HepG2 (cell line): ENCODE measurements at regions not wholly inside any gene's neighbourhood (a gene's known extent, or its start where the extent isn't known, plus 50 kb on each side); places are given as distances from the start of the nearest gene placed in this dataset.
A peak's percentile ranks its signal among the peaks of the same experiment; 100 is the strongest.

Experiments
- ATAC-seq: fragments of 200-7000 bp; cut with Tn5 transposase; 3 replicates; pipeline ENCODE4 v1.9.1; 2020; ENCODE audit warnings: mild to moderate bottlenecking, moderate library complexity
- BruUV-seq: library from RNA; stranded (reverse); fragments of 400-500 nt; replicated peaks from 2 replicates; lab custom pipeline; 2021; lab: Mats Ljungman, UMichigan
- CTCF ChIA-PET: fragments of 300-600 bp; formaldehyde crosslinking; extraction: SDS; loops from one replicate; lab custom pipeline; 2021; ENCODE audit warnings: low total read pairs, inconsistent platforms, low intra/inter-chr PET ratio; lab: Yijun Ruan, JAX
- POLR2A ChIA-PET: fragments of 350-600 bp; sonication (Branson Sonifier 250); formaldehyde crosslinking; loops from one replicate; lab custom pipeline; 2020; ENCODE audit warnings: antibody characterized with exemption, inconsistent platforms; lab: Yijun Ruan, JAX
- DNase-seq: peaks from one replicate; pipeline ENCODE4 v3.0.0-alpha.2; 2015; ENCODE audit warnings: low spot score
- FAIRE-seq: peaks from 3 replicates; lab custom pipeline; 2011; peaks lifted over from hg19 to GRCh38; lab: Jason Lieb, UNC
- H2AFZ ChIP-seq: one replicate; pipeline ENCODE4 v1.6.1; 2011; ENCODE audit warnings: low read length, inconsistent platforms
- H3K27ac ChIP-seq: fragments of 300-600 bp; 3 replicates; pipeline ENCODE4 v1.8.0; 2011; ENCODE audit warnings: mixed run types, mild to moderate bottlenecking, mixed read lengths, low read length, inconsistent platforms; ENCODE audit not compliant: insufficient read depth; ENCODE audit errors: extremely low read length
- H3K27me3 ChIP-seq, 2 experiments: fragments of 200-600 bp in 1 of 2; 2 replicates in 1 of 2; 3 replicates in 1 of 2; pipeline versions ENCODE4 v1.6.0 to v1.8.0; 2011; ENCODE audit warnings: low read length in 2 of 2, mild to moderate bottlenecking in 2 of 2, moderate library complexity in 2 of 2, inconsistent platforms in 1 of 2; ENCODE audit not compliant: insufficient read depth in 2 of 2, control insufficient read depth in 1 of 2
- H3K36me3 ChIP-seq, 2 experiments: fragments of 200-600 bp in 1 of 2; replicated peaks in 1 of 2; 2 replicates in 1 of 2; 3 replicates in 1 of 2; pipeline versions ENCODE4 v1.5.1 to v1.8.0; 2011; ENCODE audit warnings: low read length in 2 of 2, inconsistent platforms in 1 of 2; ENCODE audit not compliant: insufficient read depth in 2 of 2, control insufficient read depth in 1 of 2
- H3K4me1 ChIP-seq: 2 replicates; pipeline ENCODE4 v1.5.1; 2012; ENCODE audit warnings: low read length, inconsistent platforms; ENCODE audit not compliant: insufficient read depth
- H3K4me2 ChIP-seq: 2 replicates; pipeline ENCODE4 v1.6.0; 2011; ENCODE audit warnings: low read depth, low read length, inconsistent platforms
- H3K4me3 ChIP-seq, 3 experiments: fragments of 200-600 bp in 1 of 3; sonication (generic), shearing (Covaris generic) in 1 of 3; replicated peaks in 1 of 3; 2 replicates each; pipeline ENCODE4 v1.5.1; 2011 to 2016; ENCODE audit warnings: low read length in 3 of 3, inconsistent platforms in 2 of 3, low read depth in 2 of 3, mild to moderate bottlenecking in 2 of 3, control low read depth in 1 of 3, mixed read lengths in 1 of 3; ENCODE audit not compliant: insufficient read depth in 1 of 3
- H3K79me2 ChIP-seq: one replicate; pipeline ENCODE4 v1.6.1; 2011; ENCODE audit warnings: low read length, inconsistent platforms; ENCODE audit not compliant: insufficient read depth
- H3K9ac ChIP-seq: 2 replicates; pipeline ENCODE4 v1.6.0; 2011; ENCODE audit warnings: mild to moderate bottlenecking, low read depth, low read length, inconsistent platforms; ENCODE audit not compliant: insufficient read depth
- H3K9me3 ChIP-seq: 2 replicates; pipeline ENCODE4 v1.5.1; 2012; ENCODE audit warnings: mild to moderate bottlenecking, low read length
- H4K20me1 ChIP-seq: 2 replicates; pipeline ENCODE4 v1.6.0; 2011; ENCODE audit warnings: inconsistent platforms, mild to moderate bottlenecking, low read length, moderate library complexity; ENCODE audit not compliant: insufficient read depth
- BRD4 ChIP-seq: sonication (generic); formaldehyde crosslinking; IDR thresholded peaks from 2 replicates; pipeline ENCODE4 v1.4.0; 2020; ENCODE audit warnings: missing genetic modification reagents
- GLI4 ChIP-seq: sonication (generic); formaldehyde crosslinking; IDR thresholded peaks from 2 replicates; pipeline ENCODE4 v1.5.1; 2020; ENCODE audit warnings: missing genetic modification reagents, mild to moderate bottlenecking, moderate library complexity, borderline replicate concordance
- HDAC2 ChIP-seq: sonication (generic); formaldehyde crosslinking; IDR thresholded peaks from 2 replicates; pipeline ENCODE4 v1.4.0; 2020; ENCODE audit warnings: missing genetic modification reagents
- RFX1 ChIP-seq: fragments of 450-650 bp; IDR thresholded peaks from 2 replicates; pipeline ENCODE4 v1.6.1; 2017
- RFX3 ChIP-seq: IDR thresholded peaks from 2 replicates; pipeline ENCODE4 v1.6.1; 2016; ENCODE audit warnings: missing biosample characterization, missing genetic modification reagents
- ZNF619 ChIP-seq: sonication (generic); formaldehyde crosslinking; IDR thresholded peaks from 2 replicates; pipeline ENCODE4 v1.4.0; 2020; ENCODE audit warnings: mild to moderate bottlenecking, missing genetic modification reagents
- ZNF761 ChIP-seq: sonication (generic); formaldehyde crosslinking; conservative IDR thresholded peaks from 2 replicates; pipeline ENCODE4 v1.4.0; 2020; ENCODE audit warnings: mild to moderate bottlenecking, missing genetic modification reagents
- ZNF883 ChIP-seq: sonication (generic); formaldehyde crosslinking; IDR thresholded peaks from 2 replicates; pipeline ENCODE4 v1.5.1; 2020; ENCODE audit warnings: mild to moderate bottlenecking, missing genetic modification reagents; ENCODE audit errors: not compliant biosample characterization
- whole genome bisulfite sequencing: methylation state at CpG from one replicate; pipeline ENCODE4 v1.1.6; 2017; ENCODE audit warnings: low lambda C conversion rate; 5-methylcytosine and 5-hydroxymethylcytosine counted together
- in situ Hi-C: cut with HindIII; loops from 2 replicates; pipeline ENCODE4 v1.10.0; 2017; ENCODE audit warnings: low pct_unique_long_range_greater_than_20kb; ENCODE audit not compliant: extremely low pct_ligation_motif_present
- intact Hi-C: fragments of 100-400 bp; cut with micrococcal nuclease; formaldehyde crosslinking; loops from one replicate; pipeline ENCODE4 v1.10.0; 2022; ENCODE audit not compliant: unreplicated experiment
- TF ChIP-seq, protein P1 (sequence below): IDR thresholded peaks from 2 replicates; pipeline ENCODE4 v1.6.1; 2016; ENCODE audit warnings: mild to moderate bottlenecking
- TF ChIP-seq, protein P2 (sequence below): sonication (generic); IDR thresholded peaks from 2 replicates; pipeline ENCODE4 v1.6.1; 2016; ENCODE audit warnings: low read depth, borderline replicate concordance
- TF ChIP-seq, protein P3 (sequence below): sonication (generic); formaldehyde crosslinking; IDR thresholded peaks from 2 replicates; pipeline ENCODE4 v1.9.0; 2022; ENCODE audit warnings: missing genetic modification reagents, mild to moderate bottlenecking, borderline replicate concordance
- TF ChIP-seq, protein P4 (sequence below): sonication (generic); formaldehyde crosslinking; IDR thresholded peaks from 2 replicates; pipeline ENCODE4 v1.5.1; 2020; ENCODE audit warnings: mild to moderate bottlenecking, missing genetic modification reagents, moderate library complexity

DNA sequence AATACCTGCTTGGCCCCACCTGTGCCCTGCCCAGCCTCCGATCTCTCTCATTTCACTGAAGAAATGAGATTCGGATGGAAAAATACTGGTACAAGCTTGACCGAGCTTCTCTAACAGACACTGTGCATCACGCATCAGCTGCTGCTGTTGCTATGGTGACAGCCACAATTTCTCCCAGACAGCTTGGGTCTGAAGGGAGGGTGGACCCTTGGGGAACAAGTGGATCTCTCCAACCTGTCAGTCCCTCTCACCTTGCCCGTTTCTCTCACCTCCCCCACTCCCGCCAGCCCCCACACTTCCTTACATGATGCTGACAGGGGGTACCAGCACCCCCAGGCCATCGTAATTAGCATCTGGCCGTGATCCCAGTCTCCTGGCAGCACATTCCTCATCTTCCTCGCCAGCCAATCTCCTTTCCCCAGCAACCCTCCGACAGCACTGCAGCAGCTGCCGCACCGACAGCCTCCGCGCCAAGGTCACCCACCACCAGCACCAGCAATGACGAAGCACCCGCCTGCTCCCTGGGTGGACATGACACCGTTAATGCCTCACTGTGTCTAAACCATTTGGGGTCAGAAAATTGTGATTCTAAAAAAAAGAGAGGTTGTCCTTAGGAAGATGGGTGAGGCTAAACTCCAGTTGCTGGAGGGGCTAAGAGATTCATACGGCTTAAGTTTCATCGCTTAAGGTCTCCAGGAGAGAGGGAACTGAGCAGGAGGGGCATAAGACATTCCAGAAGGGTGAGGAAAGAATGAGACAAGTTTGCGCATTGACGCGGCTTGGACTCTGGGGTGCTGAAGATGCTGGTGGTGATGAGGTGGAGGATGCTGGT, 58.6 kb upstream of the TNRC6A start:
- no peak overlapping the region for H3K9ac ChIP-seq
- no peak for TF ChIP-seq ZNF619 (CRISPR knock-in tag)
- no peak for TF ChIP-seq BRD4 (CRISPR knock-in tag)
- peak; percentile 69 for TF ChIP-seq RFX1
- TF ChIP-seq, protein P1, sequence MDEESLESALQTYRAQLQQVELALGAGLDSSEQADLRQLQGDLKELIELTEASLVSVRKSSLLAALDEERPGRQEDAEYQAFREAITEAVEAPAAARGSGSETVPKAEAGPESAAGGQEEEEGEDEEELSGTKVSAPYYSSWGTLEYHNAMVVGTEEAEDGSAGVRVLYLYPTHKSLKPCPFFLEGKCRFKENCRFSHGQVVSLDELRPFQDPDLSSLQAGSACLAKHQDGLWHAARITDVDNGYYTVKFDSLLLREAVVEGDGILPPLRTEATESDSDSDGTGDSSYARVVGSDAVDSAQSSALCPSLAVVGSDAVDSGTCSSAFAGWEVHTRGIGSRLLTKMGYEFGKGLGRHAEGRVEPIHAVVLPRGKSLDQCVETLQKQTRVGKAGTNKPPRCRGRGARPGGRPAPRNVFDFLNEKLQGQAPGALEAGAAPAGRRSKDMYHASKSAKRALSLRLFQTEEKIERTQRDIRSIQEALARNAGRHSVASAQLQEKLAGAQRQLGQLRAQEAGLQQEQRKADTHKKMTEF, result no peak
- TF ChIP-seq, protein P2, sequence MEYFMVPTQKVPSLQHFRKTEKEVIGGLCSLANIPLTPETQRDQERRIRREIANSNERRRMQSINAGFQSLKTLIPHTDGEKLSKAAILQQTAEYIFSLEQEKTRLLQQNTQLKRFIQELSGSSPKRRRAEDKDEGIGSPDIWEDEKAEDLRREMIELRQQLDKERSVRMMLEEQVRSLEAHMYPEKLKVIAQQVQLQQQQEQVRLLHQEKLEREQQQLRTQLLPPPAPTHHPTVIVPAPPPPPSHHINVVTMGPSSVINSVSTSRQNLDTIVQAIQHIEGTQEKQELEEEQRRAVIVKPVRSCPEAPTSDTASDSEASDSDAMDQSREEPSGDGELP, result peak; percentile 56; the same call in 1 of the 2 replicates
- no peak for TF ChIP-seq ZNF761 (CRISPR knock-in tag)
- TF ChIP-seq, protein P3, sequence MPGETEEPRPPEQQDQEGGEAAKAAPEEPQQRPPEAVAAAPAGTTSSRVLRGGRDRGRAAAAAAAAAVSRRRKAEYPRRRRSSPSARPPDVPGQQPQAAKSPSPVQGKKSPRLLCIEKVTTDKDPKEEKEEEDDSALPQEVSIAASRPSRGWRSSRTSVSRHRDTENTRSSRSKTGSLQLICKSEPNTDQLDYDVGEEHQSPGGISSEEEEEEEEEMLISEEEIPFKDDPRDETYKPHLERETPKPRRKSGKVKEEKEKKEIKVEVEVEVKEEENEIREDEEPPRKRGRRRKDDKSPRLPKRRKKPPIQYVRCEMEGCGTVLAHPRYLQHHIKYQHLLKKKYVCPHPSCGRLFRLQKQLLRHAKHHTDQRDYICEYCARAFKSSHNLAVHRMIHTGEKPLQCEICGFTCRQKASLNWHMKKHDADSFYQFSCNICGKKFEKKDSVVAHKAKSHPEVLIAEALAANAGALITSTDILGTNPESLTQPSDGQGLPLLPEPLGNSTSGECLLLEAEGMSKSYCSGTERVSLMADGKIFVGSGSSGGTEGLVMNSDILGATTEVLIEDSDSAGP (CRISPR knock-in tag), result no peak
- TF ChIP-seq HDAC2 (CRISPR knock-in tag), result no peak
- TF ChIP-seq GLI4 (CRISPR knock-in tag), result no peak
- peak; percentile 26 for TF ChIP-seq ZNF883 (CRISPR knock-in tag)
- TF ChIP-seq, protein P4, sequence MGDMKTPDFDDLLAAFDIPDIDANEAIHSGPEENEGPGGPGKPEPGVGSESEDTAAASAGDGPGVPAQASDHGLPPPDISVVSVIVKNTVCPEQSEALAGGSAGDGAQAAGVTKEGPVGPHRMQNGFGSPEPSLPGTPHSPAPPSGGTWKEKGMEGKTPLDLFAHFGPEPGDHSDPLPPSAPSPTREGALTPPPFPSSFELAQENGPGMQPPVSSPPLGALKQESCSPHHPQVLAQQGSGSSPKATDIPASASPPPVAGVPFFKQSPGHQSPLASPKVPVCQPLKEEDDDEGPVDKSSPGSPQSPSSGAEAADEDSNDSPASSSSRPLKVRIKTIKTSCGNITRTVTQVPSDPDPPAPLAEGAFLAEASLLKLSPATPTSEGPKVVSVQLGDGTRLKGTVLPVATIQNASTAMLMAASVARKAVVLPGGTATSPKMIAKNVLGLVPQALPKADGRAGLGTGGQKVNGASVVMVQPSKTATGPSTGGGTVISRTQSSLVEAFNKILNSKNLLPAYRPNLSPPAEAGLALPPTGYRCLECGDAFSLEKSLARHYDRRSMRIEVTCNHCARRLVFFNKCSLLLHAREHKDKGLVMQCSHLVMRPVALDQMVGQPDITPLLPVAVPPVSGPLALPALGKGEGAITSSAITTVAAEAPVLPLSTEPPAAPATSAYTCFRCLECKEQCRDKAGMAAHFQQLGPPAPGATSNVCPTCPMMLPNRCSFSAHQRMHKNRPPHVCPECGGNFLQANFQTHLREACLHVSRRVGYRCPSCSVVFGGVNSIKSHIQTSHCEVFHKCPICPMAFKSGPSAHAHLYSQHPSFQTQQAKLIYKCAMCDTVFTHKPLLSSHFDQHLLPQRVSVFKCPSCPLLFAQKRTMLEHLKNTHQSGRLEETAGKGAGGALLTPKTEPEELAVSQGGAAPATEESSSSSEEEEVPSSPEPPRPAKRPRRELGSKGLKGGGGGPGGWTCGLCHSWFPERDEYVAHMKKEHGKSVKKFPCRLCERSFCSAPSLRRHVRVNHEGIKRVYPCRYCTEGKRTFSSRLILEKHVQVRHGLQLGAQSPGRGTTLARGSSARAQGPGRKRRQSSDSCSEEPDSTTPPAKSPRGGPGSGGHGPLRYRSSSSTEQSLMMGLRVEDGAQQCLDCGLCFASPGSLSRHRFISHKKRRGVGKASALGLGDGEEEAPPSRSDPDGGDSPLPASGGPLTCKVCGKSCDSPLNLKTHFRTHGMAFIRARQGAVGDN (CRISPR knock-in tag), result peak; percentile 38; the same call in 1 of the 2 replicates
- peak; percentile 46; the same call in 1 of the 2 replicates for TF ChIP-seq RFX3 (CRISPR knock-in tag)
- H3K4me2 ChIP-seq, result no peak overlapping the region
- ChIA-PET CTCF (no interaction called here), POLR2A (interaction anchor here (1.0 kb wide), 1 partner anchor 132 kb away, joined by 3 read pairs; no protein-coding TSS in a partner anchor)
- no peaks in the 10 kb centered on the region for H3K36me3 ChIP-seq
- no peak overlapping the region for H3K27ac ChIP-seq
- peaks cover 0 to 4% of the 10 kb centered on the region in 2 experiments; a peak in 1 of 5 replicates for H3K27me3 ChIP-seq
- peaks cover 31% of the 10 kb centered on the region for H3K4me1 ChIP-seq
- FAIRE-seq (no peak), ATAC-seq (peak; percentile 43), DNase-seq (no peak)
- H3K4me3 ChIP-seq, result no peak overlapping the region
- no peak overlapping the region for H2AFZ ChIP-seq
- in situ Hi-C loops, result no loop called here
- WGBS, result 33% methylated on average over 22 of the region's 22 CpGs
- intact Hi-C loops, result no loop called here
- no peaks in the 10 kb centered on the region for H4K20me1 ChIP-seq
- no peaks in the 10 kb centered on the region for H3K9me3 ChIP-seq
- no TSS peak for BruUV-seq
- H3K79me2 ChIP-seq, result no peaks in the 10 kb centered on the region
